ENCODE measurements at regions not wholly inside any gene's neighbourhood (a gene's known extent, or its start where the extent isn't known, plus 50 kb on each side); places are given as distances from the start of the nearest gene placed in this dataset.

DNA sequence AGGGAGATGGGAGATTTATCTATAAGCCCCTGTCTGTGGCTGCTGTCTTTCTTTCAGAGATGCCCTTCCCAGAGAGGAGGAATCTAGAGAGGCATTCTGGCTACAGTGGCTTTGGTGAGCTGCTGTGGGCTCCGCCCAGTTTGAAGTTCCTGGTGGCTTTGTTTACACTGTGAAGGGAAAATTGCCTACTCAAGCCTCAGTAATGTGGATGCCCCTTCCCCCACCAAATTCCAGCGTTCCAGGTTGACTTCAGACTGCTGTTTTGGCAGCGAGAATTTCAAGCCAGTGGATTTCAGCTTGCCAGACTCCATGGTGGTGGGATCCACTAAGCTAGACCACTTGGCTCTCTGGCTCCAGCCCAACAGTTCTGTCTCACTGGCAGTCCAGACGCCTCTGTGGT, 951.6 kb downstream of the CCSER2 start:
- TF ChIP-seq POLR2A (IDR thresholded peaks at IDR 0.05; ENCODE audit: extremely low read depth, insufficient read length) = no peak
- TF ChIP-seq, protein P1, sequence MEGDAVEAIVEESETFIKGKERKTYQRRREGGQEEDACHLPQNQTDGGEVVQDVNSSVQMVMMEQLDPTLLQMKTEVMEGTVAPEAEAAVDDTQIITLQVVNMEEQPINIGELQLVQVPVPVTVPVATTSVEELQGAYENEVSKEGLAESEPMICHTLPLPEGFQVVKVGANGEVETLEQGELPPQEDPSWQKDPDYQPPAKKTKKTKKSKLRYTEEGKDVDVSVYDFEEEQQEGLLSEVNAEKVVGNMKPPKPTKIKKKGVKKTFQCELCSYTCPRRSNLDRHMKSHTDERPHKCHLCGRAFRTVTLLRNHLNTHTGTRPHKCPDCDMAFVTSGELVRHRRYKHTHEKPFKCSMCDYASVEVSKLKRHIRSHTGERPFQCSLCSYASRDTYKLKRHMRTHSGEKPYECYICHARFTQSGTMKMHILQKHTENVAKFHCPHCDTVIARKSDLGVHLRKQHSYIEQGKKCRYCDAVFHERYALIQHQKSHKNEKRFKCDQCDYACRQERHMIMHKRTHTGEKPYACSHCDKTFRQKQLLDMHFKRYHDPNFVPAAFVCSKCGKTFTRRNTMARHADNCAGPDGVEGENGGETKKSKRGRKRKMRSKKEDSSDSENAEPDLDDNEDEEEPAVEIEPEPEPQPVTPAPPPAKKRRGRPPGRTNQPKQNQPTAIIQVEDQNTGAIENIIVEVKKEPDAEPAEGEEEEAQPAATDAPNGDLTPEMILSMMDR (IDR thresholded peaks at IDR 0.05; ENCODE audit: low read depth, low read length) = no peak
- TF ChIP-seq MAX (IDR thresholded peaks at IDR 0.05; ENCODE audit: low read depth, low read length) = no peak
- TF ChIP-seq MYC (IDR thresholded peaks at IDR 0.05; ENCODE audit: low read depth, low read length) = no peak
